ENCODE measurements at regions not wholly inside any gene's neighbourhood (a gene's known extent, or its start where the extent isn't known, plus 50 kb on each side); places are given as distances from the start of the nearest gene placed in this dataset.
"Not testable (repeated sequence)": the region's sequence is repeated elsewhere in the genome, so short reads cannot be mapped to it uniquely, and the experiment has no call there.

DNA sequence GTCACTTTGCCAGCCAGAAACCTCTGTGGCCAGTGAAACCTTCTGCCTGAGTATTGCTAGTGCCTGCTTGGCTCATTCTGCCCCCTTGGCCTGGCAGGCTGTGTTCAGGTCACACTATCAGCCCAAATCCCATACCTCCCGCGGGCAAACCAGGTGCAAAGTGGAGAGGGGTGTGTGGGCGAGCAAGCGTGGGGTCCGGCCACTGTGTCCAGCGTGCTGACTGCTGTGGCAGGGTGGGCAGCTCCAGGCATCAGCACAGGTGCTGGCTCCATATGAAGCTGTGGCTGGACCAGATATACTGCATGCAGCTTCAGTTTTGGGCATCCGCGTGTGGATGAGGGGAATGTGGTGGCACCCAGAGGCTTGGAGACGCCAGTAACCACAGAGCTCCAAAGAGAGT, 576.5 kb upstream of the EDIL3 start:
- no peak overlapping the region for H3K4me3 ChIP-seq (ENCODE audit: low read depth, low read length)

DNA sequence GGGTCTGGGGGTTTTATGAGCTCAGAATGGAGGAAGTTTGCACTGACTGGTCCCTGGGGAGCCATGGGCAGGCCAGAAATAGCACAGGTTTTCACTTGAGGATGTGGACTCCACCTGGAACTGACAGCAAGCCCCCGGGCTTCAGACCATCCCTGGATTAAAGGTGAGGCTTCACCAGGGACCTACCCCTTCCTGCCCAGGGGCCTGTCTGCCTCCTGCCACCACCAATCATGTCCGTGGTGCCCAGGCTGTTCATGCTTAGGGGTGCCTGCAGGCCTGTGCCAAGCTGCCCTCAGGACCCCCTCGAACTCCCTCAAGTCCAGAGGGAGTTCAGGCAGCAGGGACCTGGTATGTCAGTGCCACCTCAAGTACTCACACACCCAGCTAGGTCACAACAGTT, 577.2 kb upstream of the EDIL3 start:
- H3K4me3 ChIP-seq (ENCODE audit: low read depth, low read length), result no peak overlapping the region

DNA sequence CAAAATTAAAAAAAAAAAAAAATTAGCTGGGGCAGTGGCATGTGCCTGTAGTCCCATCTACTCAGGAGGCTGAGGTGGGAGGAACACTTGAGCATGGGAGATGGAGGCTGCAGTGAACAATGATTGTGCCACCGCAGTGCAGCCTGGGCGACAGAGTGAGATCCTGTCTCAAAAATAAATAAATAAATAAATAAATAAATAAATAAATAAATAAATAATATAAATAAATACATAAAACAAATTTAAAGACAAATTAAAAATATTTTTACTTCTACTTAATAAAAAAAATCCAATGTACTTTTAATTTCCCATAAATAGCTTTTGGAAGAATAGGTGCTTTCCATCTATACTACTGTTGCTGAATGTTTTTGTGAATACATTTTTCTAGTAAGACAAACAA, 598.4 kb upstream of the EDIL3 start:
- no peak overlapping the region for H3K4me3 ChIP-seq (ENCODE audit: low read depth, low read length)

DNA sequence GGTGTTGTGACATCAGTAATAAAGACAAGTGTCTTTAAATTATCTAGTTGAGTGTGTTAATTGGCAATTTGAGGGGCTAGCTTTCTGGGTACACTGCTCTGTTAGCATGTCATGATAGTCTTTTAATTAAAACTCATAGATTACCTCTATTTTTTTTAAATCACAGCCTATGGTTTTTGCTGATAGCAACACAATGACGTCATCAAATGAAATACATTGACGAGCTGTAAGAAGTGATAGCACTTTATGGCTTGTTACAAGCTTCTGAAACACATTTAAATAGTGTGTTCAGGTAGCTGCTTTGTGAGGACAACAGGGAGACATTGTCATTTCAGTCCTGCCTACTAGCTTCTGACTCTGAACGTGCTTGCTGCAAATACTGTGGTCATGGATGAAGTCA, 600.5 kb upstream of the EDIL3 start:
- no peak overlapping the region for H3K4me3 ChIP-seq (ENCODE audit: low read depth, low read length)

DNA sequence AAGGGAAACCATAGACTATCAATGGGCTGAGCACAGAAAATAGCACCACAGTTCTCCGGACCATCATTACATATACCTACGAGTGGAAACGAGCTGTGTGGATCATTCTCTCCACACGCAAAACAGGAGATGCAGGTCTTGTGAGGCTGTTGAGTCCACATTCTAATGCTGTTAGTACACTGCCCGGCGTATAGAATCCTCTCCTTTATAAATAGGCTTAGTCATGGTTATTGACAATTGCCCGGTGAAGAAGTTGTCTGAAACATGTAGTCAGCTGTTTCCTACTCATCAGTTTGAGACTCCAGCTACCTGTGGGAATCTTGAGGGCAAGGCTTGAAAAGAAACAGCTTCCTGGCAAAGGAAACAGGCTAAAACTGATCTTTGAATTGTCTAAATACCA, 602.0 kb upstream of the EDIL3 start:
- H3K4me3 ChIP-seq (ENCODE audit: low read depth, low read length), result no peak overlapping the region

DNA sequence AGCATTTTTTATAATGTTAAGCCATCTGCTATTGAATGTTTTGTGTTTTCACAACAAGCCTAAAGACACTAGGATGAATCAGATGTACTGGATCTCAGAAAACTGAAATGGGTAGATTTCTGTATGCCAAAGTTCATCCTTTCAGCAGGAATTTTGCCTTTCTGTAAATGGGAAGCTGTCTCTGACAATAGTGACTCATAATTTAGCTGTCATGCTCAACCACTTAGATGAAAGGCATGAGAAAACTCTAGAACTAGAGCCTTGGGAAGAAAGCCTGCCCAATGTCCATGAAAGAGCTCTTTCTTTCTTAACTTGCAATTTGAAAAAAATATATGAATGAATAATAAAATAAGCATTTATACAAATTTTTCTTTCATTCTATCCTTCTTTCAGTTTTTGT, 616.0 kb upstream of the EDIL3 start:
- no peak overlapping the region for H3K4me3 ChIP-seq (ENCODE audit: low read depth, low read length)

DNA sequence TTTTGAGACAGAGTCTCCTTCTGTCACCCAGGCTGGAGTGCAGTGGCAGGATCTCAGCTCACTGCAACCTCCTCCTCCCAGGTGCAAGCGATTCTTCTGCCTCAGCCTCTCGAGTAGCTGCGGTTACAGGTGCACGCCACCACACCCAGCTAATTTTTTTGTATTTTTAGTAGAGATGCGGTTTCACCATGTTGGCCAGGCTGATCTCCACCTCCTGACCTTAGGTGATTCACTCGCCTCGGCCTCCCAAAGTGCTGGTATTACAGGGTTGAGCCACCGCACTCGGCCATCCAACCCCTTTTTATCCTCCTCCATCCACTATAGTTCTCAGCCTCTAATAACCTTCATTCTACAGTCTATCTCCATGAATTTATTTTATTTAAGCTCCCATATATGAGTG, 617.3 kb upstream of the EDIL3 start:
- H3K4me3 ChIP-seq (ENCODE audit: low read depth, low read length), result not testable (repeated sequence)

DNA sequence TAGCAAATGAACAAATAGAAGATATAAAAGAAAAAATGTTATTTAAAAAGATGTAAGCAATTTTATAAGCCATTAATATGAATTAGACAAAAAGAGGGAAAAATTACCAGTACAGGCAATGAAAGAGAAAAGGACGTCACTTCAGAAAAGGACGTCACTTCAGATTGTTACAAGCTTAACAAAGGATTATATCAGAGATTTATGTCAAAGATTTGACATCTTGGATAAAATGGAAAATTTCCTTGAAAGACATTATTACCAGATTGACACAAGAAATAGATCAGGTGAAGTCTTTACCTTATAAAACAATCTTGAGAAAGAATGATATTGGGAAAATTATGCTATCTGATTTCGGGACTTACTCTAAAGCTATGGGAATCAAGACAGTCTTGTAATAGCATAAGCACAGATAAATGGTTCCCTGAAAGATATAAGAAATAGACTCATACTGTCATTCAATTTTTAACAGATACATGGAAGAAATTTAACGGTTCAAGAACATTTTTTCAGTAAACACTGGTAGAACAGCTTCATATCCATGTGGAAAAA, 625.4 kb upstream of the EDIL3 start:
- no peak overlapping the region for H3K4me3 ChIP-seq (ENCODE audit: low read depth, low read length)

DNA sequence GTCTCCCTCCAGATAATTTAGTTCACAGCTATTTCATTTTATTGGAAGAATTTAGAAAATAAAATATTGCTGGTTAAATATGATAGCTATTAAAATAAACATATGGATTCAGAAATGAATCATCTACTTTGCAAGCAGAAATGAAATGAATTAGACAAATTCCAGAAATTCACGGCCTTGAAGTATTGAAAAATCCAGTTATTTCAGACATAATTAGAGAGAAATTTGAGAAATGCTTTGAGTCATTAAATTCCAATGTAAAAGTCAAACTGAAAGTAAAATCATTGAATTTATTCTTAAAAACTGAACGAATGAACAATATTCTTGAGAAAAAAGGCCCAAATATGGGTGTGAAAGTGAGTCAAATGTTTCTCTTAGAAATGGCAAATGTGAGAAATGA, 632.6 kb upstream of the EDIL3 start:
- H3K4me3 ChIP-seq (ENCODE audit: low read depth, low read length), result no peak overlapping the region

DNA sequence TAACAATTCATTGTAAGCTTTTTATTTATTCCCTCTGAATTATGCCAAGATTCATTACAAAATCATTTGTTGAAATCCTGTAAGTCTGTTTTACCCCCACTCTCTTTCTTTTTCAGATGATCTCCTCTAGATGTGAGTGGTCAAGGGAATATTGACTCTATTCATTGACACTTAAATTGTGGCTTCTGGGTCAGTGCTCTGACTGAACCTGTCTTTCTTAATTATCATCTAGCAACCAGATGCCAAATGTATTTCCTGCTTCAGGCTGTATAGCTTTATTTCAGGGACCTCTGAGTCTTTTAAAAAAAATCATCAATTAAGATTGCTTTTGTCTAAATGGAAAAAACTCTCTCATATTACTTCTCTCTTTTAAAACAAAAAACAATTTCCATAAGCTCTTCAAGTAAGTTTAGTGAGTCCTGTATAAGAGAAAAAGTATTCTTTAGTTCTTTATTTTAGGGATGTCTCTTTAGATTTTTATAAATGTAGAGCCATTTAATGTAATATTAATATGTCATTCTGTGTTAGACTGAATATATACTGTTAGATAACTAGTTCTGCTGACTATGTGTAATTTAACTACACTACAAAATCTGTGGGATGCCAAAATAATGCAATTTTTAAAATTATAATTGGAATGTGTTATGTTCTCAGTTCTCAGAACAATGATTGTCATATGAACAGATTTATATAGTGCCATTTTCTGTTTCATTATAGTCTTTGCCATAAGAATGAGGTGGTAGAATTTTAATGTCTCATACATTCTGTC, 645.8 kb upstream of the EDIL3 start:
- H3K4me3 ChIP-seq (ENCODE audit: low read depth, low read length), result no peak overlapping the region

DNA sequence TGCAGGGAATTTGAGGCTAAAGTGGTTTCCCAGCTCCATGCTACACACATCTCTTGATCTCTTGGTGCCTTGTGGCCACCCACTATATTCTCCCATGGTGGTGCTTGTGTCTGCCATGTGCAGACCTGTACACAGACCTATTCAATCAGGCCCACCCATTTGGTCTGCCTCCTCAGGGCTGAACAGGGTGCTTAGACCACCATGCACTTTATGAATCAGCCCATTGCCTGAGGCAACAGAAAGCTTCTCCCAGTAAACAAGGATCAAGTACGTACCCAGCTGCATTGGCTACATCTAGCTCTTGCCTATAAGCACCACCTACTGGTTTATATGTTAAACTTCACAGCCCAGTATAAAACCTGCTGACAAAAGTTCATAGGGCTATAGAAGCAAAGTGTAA, 664.3 kb upstream of the EDIL3 start:
- H3K4me3 ChIP-seq (ENCODE audit: low read depth, low read length), result no peak overlapping the region

DNA sequence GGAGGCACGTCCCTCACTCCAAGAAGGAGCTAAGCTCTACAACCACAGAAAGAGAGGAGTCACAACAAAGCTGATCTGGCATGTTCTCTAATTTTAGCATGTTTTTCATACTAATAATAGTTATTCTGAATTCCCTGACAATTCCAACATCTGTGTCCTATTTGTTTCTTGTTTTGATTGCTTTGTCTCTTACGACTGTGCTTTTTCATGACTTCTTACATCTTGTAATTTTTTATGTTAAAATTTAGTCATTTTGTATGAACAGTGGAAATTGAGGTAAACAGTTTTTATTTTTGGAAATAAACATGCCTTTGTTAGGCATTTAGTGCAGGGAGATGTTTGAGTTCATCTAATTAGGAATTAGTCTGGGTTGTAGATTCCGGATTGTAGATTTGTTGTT, 668.1 kb upstream of the EDIL3 start:
- H3K4me3 ChIP-seq (ENCODE audit: low read depth, low read length), result no peak overlapping the region

DNA sequence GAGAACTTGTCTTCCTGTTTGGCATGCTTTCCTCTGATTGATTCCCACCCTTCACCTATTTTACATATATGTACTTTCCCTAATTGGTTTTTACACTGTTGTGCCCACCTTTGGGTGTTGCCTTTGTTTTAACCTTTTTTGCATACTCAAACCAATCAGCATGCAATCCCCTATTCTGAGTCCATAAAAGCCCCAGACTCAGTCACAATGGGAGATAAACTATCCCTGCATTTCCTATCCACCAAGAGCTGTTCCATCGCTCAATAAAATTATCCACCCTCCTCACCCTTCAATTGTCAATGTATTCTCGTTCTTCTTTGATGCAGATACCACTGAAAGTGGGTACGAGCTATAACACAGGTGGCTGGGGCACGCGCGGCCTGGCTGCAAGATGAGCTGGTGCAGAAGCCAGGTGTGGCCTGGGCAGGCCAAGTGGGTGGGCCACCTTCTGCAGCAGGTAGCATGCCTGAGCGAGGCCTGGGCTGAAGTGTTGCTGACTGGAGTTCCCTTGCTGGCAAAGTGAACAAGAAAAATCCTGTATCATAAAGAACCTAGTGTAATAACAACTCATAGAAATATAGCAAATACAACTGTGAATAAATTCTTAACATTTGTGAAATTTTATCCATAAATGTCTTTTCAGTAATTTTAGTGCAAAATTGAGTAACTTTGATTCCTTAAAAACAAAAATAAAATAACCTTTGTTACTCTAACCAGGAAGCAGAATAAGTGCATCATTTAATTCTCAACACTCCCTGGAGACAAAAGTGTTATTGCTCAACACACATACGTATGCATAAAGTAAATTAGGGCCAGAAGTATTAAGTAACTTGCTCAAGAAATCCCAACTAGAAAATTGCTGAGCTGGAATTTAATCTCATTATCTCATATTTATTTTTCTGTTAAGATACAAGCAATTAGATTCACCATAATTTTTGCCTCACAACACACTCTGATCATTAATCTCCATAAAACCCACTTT, 685.3 kb upstream of the EDIL3 start:
- H3K4me3 ChIP-seq (ENCODE audit: low read depth, low read length), result no peak overlapping the region

DNA sequence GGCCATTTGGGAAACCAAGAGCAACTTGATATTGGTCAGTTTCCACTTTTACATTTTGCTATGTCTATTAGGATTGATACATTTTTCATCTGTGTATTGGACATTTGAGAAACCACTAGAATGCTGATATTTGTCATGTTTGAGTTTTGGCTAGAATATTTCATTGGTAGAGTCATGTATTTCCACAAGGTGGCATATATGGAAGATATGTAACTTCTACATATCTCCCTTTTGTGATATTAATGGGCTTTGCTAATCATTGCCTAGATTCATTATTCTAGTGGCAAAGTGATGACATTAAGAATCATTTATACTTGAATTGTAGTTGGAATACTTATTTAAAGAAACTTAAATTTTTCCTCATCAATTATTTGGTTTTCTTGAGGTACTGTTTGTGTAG, 692.9 kb upstream of the EDIL3 start:
- no peak overlapping the region for H3K4me3 ChIP-seq (ENCODE audit: low read depth, low read length)

DNA sequence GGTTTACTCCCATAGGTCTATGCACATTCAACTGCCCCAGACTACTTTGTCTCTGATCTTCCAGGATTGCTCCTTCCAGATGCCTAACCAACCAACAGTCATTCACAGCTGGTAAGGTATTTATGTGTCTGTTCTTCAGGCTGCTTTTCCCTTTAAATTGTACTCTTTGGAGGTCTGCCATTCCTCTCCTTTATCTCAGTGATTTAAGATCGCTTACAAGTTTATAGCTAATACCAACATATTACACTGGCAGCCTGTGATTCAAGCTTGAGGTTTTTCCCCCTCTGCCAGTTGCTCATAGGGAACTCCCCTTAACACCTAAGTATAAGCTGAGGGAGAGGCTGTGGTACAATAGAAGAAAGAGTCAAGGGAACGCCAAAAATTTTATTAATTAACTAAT, 711.7 kb upstream of the EDIL3 start:
- no peak overlapping the region for H3K4me3 ChIP-seq (ENCODE audit: low read depth, low read length)

DNA sequence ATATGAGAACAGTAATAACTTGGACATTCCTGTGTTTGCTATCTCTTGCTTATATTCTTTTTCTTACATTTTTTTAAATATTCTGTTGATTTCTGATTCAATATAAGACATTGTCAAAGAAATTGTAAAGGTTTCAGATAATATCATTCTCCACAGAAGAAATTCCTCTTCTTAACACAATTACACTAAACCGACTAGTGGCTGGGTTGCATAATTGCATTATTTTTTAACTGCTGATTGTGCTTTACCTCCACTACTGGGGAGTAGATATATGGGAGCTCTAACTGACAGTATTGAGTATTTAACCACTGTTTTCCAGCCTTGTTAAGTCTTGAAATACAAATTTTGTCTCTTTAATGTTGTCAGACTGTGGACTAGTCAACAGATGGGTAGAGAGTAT, 723.8 kb upstream of the EDIL3 start:
- H3K4me3 ChIP-seq (ENCODE audit: low read depth, low read length), result no peak overlapping the region

DNA sequence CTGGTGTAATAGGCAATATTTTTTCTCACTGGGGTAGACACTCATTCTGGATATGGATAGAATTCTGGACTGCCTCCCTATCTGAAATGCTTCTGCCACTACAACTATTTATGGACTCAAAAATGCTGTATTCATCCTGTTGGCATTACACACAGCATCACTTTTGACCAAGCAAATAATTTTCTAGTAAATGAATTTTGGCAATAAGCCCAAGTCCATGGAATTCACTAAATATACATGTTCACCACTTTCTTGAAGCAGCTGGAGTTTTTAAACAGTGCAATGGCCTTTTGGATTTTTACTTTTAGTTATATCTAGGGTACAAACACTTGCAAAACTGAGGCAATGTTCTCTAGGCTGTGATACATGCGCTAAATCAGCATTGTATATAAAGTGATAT, 724.9 kb upstream of the EDIL3 start:
- no peak overlapping the region for H3K4me3 ChIP-seq (ENCODE audit: low read depth, low read length)

DNA sequence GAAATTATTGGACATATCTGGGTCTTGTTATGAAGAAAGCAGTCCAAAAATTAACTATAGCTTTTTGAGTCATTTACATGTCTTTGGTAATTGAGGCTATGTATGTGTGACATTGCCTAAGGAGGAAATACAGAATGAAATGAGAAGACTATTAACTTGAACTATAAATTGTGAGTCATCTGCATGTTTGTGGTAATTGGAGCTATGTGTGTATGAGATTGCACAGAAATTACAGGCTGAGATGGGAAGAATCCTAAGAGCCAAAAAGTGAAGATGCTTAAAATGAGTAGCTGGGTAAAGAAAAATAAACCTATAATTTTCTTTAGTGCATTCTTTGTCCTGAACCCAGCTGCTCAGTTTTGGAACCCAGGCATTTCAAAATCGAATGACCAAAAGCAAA, 747.6 kb upstream of the EDIL3 start:
- no peak overlapping the region for H3K4me3 ChIP-seq (ENCODE audit: low read depth, low read length)

DNA sequence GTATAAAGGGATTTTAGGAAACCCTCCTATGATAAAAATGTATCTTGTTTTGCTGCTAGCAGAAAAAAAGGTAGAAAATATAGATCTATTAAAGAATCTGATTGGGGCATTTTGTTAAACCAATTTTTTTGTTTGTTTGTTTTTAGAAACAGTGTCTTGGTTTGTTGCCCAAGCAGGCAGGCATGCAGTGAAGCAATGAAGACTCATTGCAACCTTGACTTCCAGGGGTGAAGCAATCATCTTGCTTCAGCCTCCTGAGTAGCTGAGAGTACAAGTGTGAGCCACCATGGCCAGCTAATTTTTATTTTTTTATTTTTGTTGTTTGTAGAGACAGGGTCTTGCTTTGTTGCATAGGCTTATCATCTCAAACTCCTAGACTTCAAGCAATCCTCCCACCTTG, 755.8 kb upstream of the EDIL3 start:
- no peak overlapping the region for H3K4me3 ChIP-seq (ENCODE audit: low read depth, low read length)

DNA sequence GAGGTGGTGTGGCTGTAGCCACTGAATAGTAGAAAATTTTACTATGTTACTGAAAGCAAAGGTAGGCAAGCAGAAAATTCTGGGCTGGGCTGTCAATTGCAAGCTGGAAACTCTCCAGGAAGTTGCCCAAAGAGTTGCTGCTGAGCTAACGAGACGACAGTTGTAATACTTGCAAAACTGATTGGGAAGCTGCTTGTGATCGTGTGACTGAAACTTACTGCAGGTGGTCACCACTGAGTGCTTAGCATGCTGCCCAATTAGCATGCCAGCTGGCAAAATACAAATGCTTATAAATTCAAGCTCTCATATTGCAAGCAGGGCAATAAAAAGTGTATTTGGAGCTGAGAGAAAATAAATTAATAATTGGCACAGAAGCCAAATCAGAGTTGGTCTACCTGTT, 758.5 kb upstream of the EDIL3 start:
- H3K4me3 ChIP-seq (ENCODE audit: low read depth, low read length), result no peak overlapping the region

DNA sequence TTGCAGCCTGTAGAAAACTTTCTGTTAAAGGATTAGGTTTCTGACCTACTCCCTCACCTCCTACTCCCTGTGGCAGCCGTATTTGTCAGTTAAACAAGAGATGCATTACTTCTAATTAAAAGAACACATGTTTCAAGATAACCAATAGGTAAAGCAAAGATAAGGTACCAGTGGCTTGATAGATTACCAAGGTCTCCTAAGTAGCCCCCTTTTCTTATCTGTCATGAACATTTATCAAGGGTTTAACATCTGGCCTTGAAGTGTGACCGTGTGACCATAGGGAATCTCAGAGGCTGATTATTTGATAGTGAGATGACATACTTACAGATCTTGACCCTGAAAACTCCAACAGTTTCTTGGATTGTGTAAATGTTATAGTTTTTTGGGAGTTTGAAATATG, 764.0 kb upstream of the EDIL3 start:
- no peak overlapping the region for H3K4me3 ChIP-seq (ENCODE audit: low read depth, low read length)

DNA sequence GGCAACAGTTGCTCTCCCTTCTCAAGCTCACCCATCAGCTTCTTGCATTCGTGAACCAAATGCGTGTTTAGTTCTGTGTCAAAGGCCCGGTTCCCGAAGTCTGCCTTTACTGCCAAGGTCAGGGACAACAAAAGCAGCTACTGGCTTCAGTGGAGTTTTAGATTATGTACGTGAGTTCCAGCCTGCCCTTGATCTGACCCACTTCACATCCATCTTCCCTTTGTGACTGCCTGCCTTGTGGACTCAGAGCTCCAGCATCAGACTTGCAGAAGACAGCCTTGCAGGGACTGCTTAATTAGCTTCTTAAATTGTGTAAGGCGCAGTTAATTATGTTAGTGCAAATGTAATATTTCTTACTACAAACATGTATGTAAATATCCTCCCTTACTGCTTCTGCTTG, 774.7 kb upstream of the EDIL3 start:
- no peak overlapping the region for H3K4me3 ChIP-seq (ENCODE audit: low read depth, low read length)

Data from iPS-11a (cell line).